ENCODE measurements at regions not wholly inside any gene's neighbourhood (a gene's known extent, or its start where the extent isn't known, plus 50 kb on each side); places are given as distances from the start of the nearest gene placed in this dataset.

DNA sequence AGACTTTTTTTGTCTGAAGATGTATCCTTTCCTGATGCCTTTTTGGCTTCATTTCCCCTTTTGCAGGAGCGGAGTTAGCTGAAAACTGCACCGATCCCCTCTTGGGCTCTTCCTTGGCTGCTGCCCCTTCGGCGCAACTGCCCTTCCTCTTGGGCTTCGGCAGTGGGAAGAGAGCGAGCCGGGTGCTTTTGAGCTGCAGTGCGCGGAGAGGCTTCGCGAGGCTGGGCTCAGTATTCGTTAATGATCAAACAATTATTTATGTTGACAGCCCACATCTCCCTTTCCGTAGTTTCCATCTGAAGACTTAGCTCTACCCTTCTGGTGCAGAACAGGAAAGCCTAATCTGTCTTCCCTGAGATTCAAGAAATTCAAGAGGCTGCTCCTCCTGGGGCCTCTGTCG is 170.8 kb downstream of the CSNK2A3 start:
- TF ChIP-seq, protein P1, sequence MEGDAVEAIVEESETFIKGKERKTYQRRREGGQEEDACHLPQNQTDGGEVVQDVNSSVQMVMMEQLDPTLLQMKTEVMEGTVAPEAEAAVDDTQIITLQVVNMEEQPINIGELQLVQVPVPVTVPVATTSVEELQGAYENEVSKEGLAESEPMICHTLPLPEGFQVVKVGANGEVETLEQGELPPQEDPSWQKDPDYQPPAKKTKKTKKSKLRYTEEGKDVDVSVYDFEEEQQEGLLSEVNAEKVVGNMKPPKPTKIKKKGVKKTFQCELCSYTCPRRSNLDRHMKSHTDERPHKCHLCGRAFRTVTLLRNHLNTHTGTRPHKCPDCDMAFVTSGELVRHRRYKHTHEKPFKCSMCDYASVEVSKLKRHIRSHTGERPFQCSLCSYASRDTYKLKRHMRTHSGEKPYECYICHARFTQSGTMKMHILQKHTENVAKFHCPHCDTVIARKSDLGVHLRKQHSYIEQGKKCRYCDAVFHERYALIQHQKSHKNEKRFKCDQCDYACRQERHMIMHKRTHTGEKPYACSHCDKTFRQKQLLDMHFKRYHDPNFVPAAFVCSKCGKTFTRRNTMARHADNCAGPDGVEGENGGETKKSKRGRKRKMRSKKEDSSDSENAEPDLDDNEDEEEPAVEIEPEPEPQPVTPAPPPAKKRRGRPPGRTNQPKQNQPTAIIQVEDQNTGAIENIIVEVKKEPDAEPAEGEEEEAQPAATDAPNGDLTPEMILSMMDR (conservative IDR thresholded peaks at IDR 0.05 in 1 of 2, IDR thresholded peaks at IDR 0.05 in 1 of 2; ENCODE audit: extremely low read depth in 1 of 2, insufficient read depth in 1 of 2, low read depth in 1 of 2, low read length in 2 of 2) = no peak
- TF ChIP-seq EZH2 (IDR thresholded peaks at IDR 0.05; ENCODE audit: borderline replicate concordance, low read length) = no peak
